DOHH2 (cell line): ENCODE measurements at regions not wholly inside any gene's neighbourhood (a gene's known extent, or its start where the extent isn't known, plus 50 kb on each side); places are given as distances from the start of the nearest gene placed in this dataset.

Experiments used
- H3F3A ChIP-seq: fragments of 200-600 bp; sonication (generic), shearing (Covaris generic); 2 replicates; pipeline ENCODE4 v1.6.0; 2016; ENCODE audit warnings: antibody characterized with exemption, mild to moderate bottlenecking; ENCODE audit not compliant: control insufficient read depth, insufficient read depth
- H3K27ac ChIP-seq: fragments of 200-600 bp; sonication (generic); 2 replicates; pipeline ENCODE4 v1.5.1; 2014; ENCODE audit warnings: low read depth, mild to moderate bottlenecking, low read length, moderate library complexity
- H3K27me3 ChIP-seq: fragments of 200-600 bp; sonication (generic); 2 replicates; pipeline ENCODE4 v1.6.1; 2014; ENCODE audit warnings: mild to moderate bottlenecking, low read length, mixed read lengths; ENCODE audit not compliant: control insufficient read depth
- H3K36me3 ChIP-seq: fragments of 200-600 bp; sonication (generic); 2 replicates; pipeline ENCODE4 v1.6.1; 2014; ENCODE audit warnings: mild to moderate bottlenecking, low read length, moderate library complexity, mixed read lengths; ENCODE audit not compliant: control insufficient read depth
- H3K4me1 ChIP-seq: fragments of 200-600 bp; sonication (generic); 2 replicates; pipeline ENCODE4 v1.6.1; 2014; ENCODE audit warnings: mild to moderate bottlenecking, low read length, mixed read lengths; ENCODE audit not compliant: control insufficient read depth
- H3K4me2 ChIP-seq: fragments of 200-600 bp; sonication (generic); 2 replicates; pipeline ENCODE4 v1.6.0; 2014; ENCODE audit warnings: mild to moderate bottlenecking, low read length, moderate library complexity
- H3K4me3 ChIP-seq: fragments of 200-600 bp; sonication (generic); 2 replicates; pipeline ENCODE4 v1.5.1; 2014; ENCODE audit warnings: mild to moderate bottlenecking, low read length, mixed read lengths
- H3K79me2 ChIP-seq: fragments of 200-600 bp; sonication (generic); 2 replicates; pipeline ENCODE4 v1.6.1; 2014; ENCODE audit warnings: mild to moderate bottlenecking, low read length, mixed read lengths; ENCODE audit not compliant: control insufficient read depth
- H3K9me2 ChIP-seq: fragments of 200-600 bp; sonication (generic); replicated peaks from 2 replicates; pipeline ENCODE4 v1.6.1; 2014; ENCODE audit warnings: mild to moderate bottlenecking, low read length, mixed read lengths; ENCODE audit not compliant: control insufficient read depth
- H3K9me3 ChIP-seq: fragments of 200-600 bp; sonication (generic); 2 replicates; pipeline ENCODE4 v1.6.1; 2014; ENCODE audit warnings: antibody characterized with exemption, low read length, mixed read lengths; ENCODE audit not compliant: control insufficient read depth, insufficient read depth
- H4K20me1 ChIP-seq: fragments of 200-600 bp; sonication (generic); 2 replicates; pipeline ENCODE4 v1.6.0; 2014; ENCODE audit warnings: low read depth, mild to moderate bottlenecking, antibody characterized with exemption, low read length, moderate library complexity; ENCODE audit not compliant: control insufficient read depth, insufficient read depth
- CTCF ChIP-seq: fragments of 200-600 bp; sonication (generic); IDR thresholded peaks from one replicate; pipeline ENCODE4 v1.5.1; 2014; ENCODE audit warnings: antibody characterized with exemption, mild to moderate bottlenecking, low read depth, low read length; ENCODE audit not compliant: poor library complexity, severe bottlenecking
- EZH2phosphoT487 ChIP-seq: fragments of 200-600 bp; sonication (generic); IDR thresholded peaks from 2 replicates; pipeline ENCODE4 v1.6.1; 2017; ENCODE audit warnings: borderline replicate concordance, mild to moderate bottlenecking, antibody characterized with exemption, low read length, moderate library complexity, mixed read lengths

GRCh38 chr3:113079218-113079961 is 88.6 kb downstream of the GTPBP8 start:
- Histone ChIP-seq H3K27ac (no peak overlapping the region), H3K4me2 (no peak overlapping the region), H3K4me3 (no peak overlapping the region), H3K9me3 (no peaks in the 10 kb centered on the region), H3K4me1 (no peaks in the 10 kb centered on the region), H3K36me3 (no peaks in the 10 kb centered on the region), H3F3A (no peaks in the 10 kb centered on the region), H3K79me2 (no peaks in the 10 kb centered on the region), H4K20me1 (no peaks in the 10 kb centered on the region), H3K27me3 (peaks cover 13% of the 10 kb centered on the region), H3K9me2 (no peaks in the 10 kb centered on the region)
- TF ChIP-seq CTCF: no peak
- TF ChIP-seq EZH2phosphoT487: no peak

- no peak overlapping the region for H3K27ac ChIP-seq
- H3K4me3 ChIP-seq: no peak overlapping the region
- H3K4me1 ChIP-seq: no peaks in the 10 kb centered on the region
- no peaks in the 10 kb centered on the region for H3K9me3 ChIP-seq
- no peaks in the 10 kb centered on the region for H4K20me1 ChIP-seq
- no peaks in the 10 kb centered on the region for H3F3A ChIP-seq
- no peak for TF ChIP-seq EZH2phosphoT487
- no peak for TF ChIP-seq CTCF
- no peaks in the 10 kb centered on the region for H3K9me2 ChIP-seq
- no peaks in the 10 kb centered on the region for H3K79me2 ChIP-seq
- no peaks in the 10 kb centered on the region for H3K36me3 ChIP-seq
- no peak overlapping the region for H3K4me2 ChIP-seq
- H3K27me3 ChIP-seq: peaks cover 1% of the 10 kb centered on the region; the same call in 1 of the 2 replicates
Measured at GRCh38 chr3:113084777-113085176, 94.0 kb downstream of the GTPBP8 start.

GRCh38 chr3:113086560-113087461 is 96.0 kb downstream of the GTPBP8 start:
- Histone ChIP-seq H3K9me3 (no peaks in the 10 kb centered on the region), H4K20me1 (no peaks in the 10 kb centered on the region), H3K4me3 (no peak overlapping the region), H3K27me3 (no peaks in the 10 kb centered on the region), H3K36me3 (no peaks in the 10 kb centered on the region), H3K79me2 (no peaks in the 10 kb centered on the region), H3K4me1 (no peaks in the 10 kb centered on the region), H3K27ac (no peak overlapping the region), H3K9me2 (no peaks in the 10 kb centered on the region), H3K4me2 (no peak overlapping the region), H3F3A (no peaks in the 10 kb centered on the region)
- no peak for TF ChIP-seq CTCF
- TF ChIP-seq EZH2phosphoT487: no peak
